Breast epithelium (tissue), 3 donors: ENCODE measurements at regions not wholly inside any gene's neighbourhood (a gene's known extent, or its start where the extent isn't known, plus 50 kb on each side); places are given as distances from the start of the nearest gene placed in this dataset.

Experiments
- POLR2A ChIP-seq: fragments of 450-650 bp; IDR thresholded peaks from one replicate; pipeline ENCODE4 v1.6.1; 2016; ENCODE audit warnings: antibody characterized with exemption, mild to moderate bottlenecking, moderate library complexity
- TF ChIP-seq, protein P1 (sequence below), 3 donors: fragments of 450-650 bp; IDR thresholded peaks; one replicate each; pipeline ENCODE4 v1.5.1; 2016 to 2017; ENCODE audit warnings: antibody characterized with exemption in 3 of 3, mild to moderate bottlenecking in 3 of 3, moderate library complexity in 3 of 3

DNA sequence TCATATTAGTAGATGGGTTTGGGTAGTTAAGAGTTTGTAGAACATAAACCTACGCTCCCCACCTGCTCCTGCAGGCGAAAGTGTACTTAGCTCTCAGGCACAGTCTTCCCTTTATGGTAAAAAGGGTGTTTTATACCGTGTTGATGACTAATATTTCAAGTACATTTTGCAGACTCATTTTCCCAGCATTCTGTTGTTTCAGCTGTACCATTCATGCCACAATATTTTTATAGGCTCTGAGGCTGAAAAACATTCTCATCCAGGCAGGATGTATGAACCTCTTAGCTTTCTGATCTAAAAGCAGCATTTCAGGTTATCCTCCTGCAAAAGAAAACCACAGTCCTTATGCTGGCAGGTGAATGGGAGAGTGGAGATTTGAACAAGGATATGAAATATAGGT, 231.4 kb downstream of the NR2F1-AS1 start:
- TF ChIP-seq, protein P1, sequence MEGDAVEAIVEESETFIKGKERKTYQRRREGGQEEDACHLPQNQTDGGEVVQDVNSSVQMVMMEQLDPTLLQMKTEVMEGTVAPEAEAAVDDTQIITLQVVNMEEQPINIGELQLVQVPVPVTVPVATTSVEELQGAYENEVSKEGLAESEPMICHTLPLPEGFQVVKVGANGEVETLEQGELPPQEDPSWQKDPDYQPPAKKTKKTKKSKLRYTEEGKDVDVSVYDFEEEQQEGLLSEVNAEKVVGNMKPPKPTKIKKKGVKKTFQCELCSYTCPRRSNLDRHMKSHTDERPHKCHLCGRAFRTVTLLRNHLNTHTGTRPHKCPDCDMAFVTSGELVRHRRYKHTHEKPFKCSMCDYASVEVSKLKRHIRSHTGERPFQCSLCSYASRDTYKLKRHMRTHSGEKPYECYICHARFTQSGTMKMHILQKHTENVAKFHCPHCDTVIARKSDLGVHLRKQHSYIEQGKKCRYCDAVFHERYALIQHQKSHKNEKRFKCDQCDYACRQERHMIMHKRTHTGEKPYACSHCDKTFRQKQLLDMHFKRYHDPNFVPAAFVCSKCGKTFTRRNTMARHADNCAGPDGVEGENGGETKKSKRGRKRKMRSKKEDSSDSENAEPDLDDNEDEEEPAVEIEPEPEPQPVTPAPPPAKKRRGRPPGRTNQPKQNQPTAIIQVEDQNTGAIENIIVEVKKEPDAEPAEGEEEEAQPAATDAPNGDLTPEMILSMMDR (IDR thresholded peaks at IDR 0.05) = no peak
- no peak for TF ChIP-seq POLR2A
